ENCODE measurements at regions not wholly inside any gene's neighbourhood (a gene's known extent, or its start where the extent isn't known, plus 50 kb on each side); places are given as distances from the start of the nearest gene placed in this dataset.
A peak's percentile ranks its signal among the peaks of the same experiment; 100 is the strongest.
"Not testable (repeated sequence)": the region's sequence is repeated elsewhere in the genome, so short reads cannot be mapped to it uniquely, and the experiment has no call there.

- no peak for DNase-seq (ENCODE audit: low spot score)
These were observed 321.5 kb upstream of the NRP1 start for GRCh38 chr10:33655921-33656320.

GRCh38 chr10:33655165-33655815, 320.8 kb upstream of the NRP1 start:
- DNase-seq (ENCODE audit: low spot score), result no peak

GRCh38 chr10:33653584-33654367, 319.3 kb upstream of the NRP1 start:
- peak; percentile 36 for DNase-seq (ENCODE audit: low spot score)

- DNase-seq (ENCODE audit: low spot score), result no peak
These were observed 318.4 kb upstream of the NRP1 start for GRCh38 chr10:33652870-33653269.

- not testable (repeated sequence) for DNase-seq (ENCODE audit: low spot score)
These were observed 315.7 kb upstream of the NRP1 start for GRCh38 chr10:33650131-33650530.

GRCh38 chr10:33643042-33643441, 308.6 kb upstream of the NRP1 start:
- DNase-seq (ENCODE audit: low spot score), result no peak

GRCh38 chr10:33638891-33639290, 304.4 kb upstream of the NRP1 start:
- no peak for DNase-seq (ENCODE audit: low spot score)

- no peak for DNase-seq (ENCODE audit: low spot score)
These were observed 303.9 kb upstream of the NRP1 start for GRCh38 chr10:33638374-33638773.

GRCh38 chr10:33635967-33636515, 301.6 kb upstream of the NRP1 start:
- DNase-seq (ENCODE audit: low spot score), result no peak

- DNase-seq (ENCODE audit: low spot score), result no peak
These were observed 298.0 kb upstream of the NRP1 start for GRCh38 chr10:33632432-33632831.

- DNase-seq (ENCODE audit: low spot score), result no peak
These were observed 297.5 kb upstream of the NRP1 start for GRCh38 chr10:33631991-33632390.

GRCh38 chr10:33630761-33631160, 296.3 kb upstream of the NRP1 start:
- DNase-seq (ENCODE audit: low spot score), result no peak

- no peak for DNase-seq (ENCODE audit: low spot score)
These were observed 293.1 kb upstream of the NRP1 start for GRCh38 chr10:33627611-33628010.

- DNase-seq (ENCODE audit: low spot score), result no peak
These were observed 292.5 kb upstream of the NRP1 start for GRCh38 chr10:33626798-33627466.

GRCh38 chr10:33623669-33624068, 289.2 kb upstream of the NRP1 start:
- no peak for DNase-seq (ENCODE audit: low spot score)

GRCh38 chr10:33621101-33621500, 286.6 kb upstream of the NRP1 start:
- no peak for DNase-seq (ENCODE audit: low spot score)

- no peak for DNase-seq (ENCODE audit: low spot score)
These were observed 283.7 kb upstream of the NRP1 start for GRCh38 chr10:33618196-33618595.

- no peak for DNase-seq (ENCODE audit: low spot score)
These were observed 283.1 kb upstream of the NRP1 start for GRCh38 chr10:33617381-33618080.

- no peak for DNase-seq (ENCODE audit: low spot score)
These were observed 282.5 kb upstream of the NRP1 start for GRCh38 chr10:33616956-33617355.

GRCh38 chr10:33612551-33612950, 278.1 kb upstream of the NRP1 start:
- no peak for DNase-seq (ENCODE audit: low spot score)

- DNase-seq (ENCODE audit: low spot score), result no peak
These were observed 277.6 kb upstream of the NRP1 start for GRCh38 chr10:33612116-33612515.

- DNase-seq (ENCODE audit: low spot score), result no peak
These were observed 277.0 kb upstream of the NRP1 start for GRCh38 chr10:33611423-33611822.

Measured in SW480 (cell line).